ENCODE measurements at regions not wholly inside any gene's neighbourhood (a gene's known extent, or its start where the extent isn't known, plus 50 kb on each side); places are given as distances from the start of the nearest gene placed in this dataset.

- no peaks in the 10 kb centered on the region for H3K36me3 ChIP-seq (ENCODE audit: control insufficient read depth in 4 of 4, insufficient read depth in 3 of 4, low read depth in 1 of 4, low read length in 3 of 4)
- DNase-seq (ENCODE audit: low spot score), result no peak
- no peak overlapping the region for H3K9ac ChIP-seq (ENCODE audit: low read depth in 1 of 2, low read length in 2 of 2)
- no peak overlapping the region for H3K27ac ChIP-seq (ENCODE audit: low read depth in 1 of 2, low read length in 2 of 2)
- no peaks in the 10 kb centered on the region for H3K4me1 ChIP-seq (ENCODE audit: control insufficient read depth in 4 of 4, insufficient read depth in 4 of 4, low read length in 3 of 4)
- no peaks in the 10 kb centered on the region for H3K27me3 ChIP-seq (ENCODE audit: control insufficient read depth in 4 of 4, insufficient read depth in 4 of 4, low read length in 3 of 4)
- WGBS, result 79% methylated on average over 1 of the region's 1 CpG
- H3K4me3 ChIP-seq (ENCODE audit: low read depth in 1 of 3, low read length in 3 of 3), result no peak overlapping the region
- no peaks in the 10 kb centered on the region for H3K9me3 ChIP-seq (ENCODE audit: control insufficient read depth in 4 of 4, low read length in 3 of 4)
- TF ChIP-seq GABPA (IDR thresholded peaks at IDR 0.05 in 1 of 2, conservative IDR thresholded peaks at IDR 0.05 in 1 of 2) (no peak), FOXA1 (IDR thresholded peaks at IDR 0.05) (no peak), FOXA2 (IDR thresholded peaks at IDR 0.05) (no peak), YY1 (IDR thresholded peaks at IDR 0.05) (no peak)
- TF ChIP-seq, protein P1, sequence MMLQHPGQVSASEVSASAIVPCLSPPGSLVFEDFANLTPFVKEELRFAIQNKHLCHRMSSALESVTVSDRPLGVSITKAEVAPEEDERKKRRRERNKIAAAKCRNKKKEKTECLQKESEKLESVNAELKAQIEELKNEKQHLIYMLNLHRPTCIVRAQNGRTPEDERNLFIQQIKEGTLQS (IDR thresholded peaks at IDR 0.05), result no peak
Observed at GRCh38 chr6:93083337-93084230, 335.8 kb downstream of the EPHA7 start.

- no peaks in the 10 kb centered on the region for H3K4me1 ChIP-seq (ENCODE audit: control insufficient read depth in 4 of 4, insufficient read depth in 4 of 4, low read length in 3 of 4)
- 56% methylated on average over 3 of the region's 3 CpGs for WGBS
- TF ChIP-seq, protein P2, sequence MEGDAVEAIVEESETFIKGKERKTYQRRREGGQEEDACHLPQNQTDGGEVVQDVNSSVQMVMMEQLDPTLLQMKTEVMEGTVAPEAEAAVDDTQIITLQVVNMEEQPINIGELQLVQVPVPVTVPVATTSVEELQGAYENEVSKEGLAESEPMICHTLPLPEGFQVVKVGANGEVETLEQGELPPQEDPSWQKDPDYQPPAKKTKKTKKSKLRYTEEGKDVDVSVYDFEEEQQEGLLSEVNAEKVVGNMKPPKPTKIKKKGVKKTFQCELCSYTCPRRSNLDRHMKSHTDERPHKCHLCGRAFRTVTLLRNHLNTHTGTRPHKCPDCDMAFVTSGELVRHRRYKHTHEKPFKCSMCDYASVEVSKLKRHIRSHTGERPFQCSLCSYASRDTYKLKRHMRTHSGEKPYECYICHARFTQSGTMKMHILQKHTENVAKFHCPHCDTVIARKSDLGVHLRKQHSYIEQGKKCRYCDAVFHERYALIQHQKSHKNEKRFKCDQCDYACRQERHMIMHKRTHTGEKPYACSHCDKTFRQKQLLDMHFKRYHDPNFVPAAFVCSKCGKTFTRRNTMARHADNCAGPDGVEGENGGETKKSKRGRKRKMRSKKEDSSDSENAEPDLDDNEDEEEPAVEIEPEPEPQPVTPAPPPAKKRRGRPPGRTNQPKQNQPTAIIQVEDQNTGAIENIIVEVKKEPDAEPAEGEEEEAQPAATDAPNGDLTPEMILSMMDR (IDR thresholded peaks at IDR 0.05; ENCODE audit: low read depth, low read length, missing input control), result no peak
- TF ChIP-seq JUND (IDR thresholded peaks at IDR 0.05), result no peak
- no peak for TF ChIP-seq REST (IDR thresholded peaks at IDR 0.05)
- no peak for TF ChIP-seq EGR1 (IDR thresholded peaks at IDR 0.05; ENCODE audit: low read depth in 2 of 2)
Observed at GRCh38 chr6:93081901-93082300, 337.5 kb downstream of the EPHA7 start.

GRCh38 chr6:93079061-93079460 is 340.3 kb downstream of the EPHA7 start:
- H3K4me1 ChIP-seq (ENCODE audit: control insufficient read depth in 4 of 4, insufficient read depth in 4 of 4, low read length in 3 of 4), result no peaks in the 10 kb centered on the region
- TF ChIP-seq GABPA (IDR thresholded peaks at IDR 0.05 in 1 of 2, conservative IDR thresholded peaks at IDR 0.05 in 1 of 2) (no peak), RAD21 (IDR thresholded peaks at IDR 0.05) (no peak), HNF4A (conservative IDR thresholded peaks at IDR 0.05) (no peak), YY1 (IDR thresholded peaks at IDR 0.05) (no peak)
- no peaks in the 10 kb centered on the region for H3K9me3 ChIP-seq (ENCODE audit: control insufficient read depth in 4 of 4, low read length in 3 of 4)
- H3K27ac ChIP-seq (ENCODE audit: low read depth in 1 of 2, low read length in 2 of 2), result no peak overlapping the region
- WGBS, result 60% methylated on average over 1 of the region's 1 CpG
- no peaks in the 10 kb centered on the region for H3K27me3 ChIP-seq (ENCODE audit: control insufficient read depth in 4 of 4, insufficient read depth in 4 of 4, low read length in 3 of 4)
- H3K4me3 ChIP-seq (ENCODE audit: low read depth in 1 of 3, low read length in 3 of 3), result no peak overlapping the region
- DNase-seq (ENCODE audit: low spot score), result no peak
- no peak overlapping the region for H3K9ac ChIP-seq (ENCODE audit: low read depth in 1 of 2, low read length in 2 of 2)
- no peaks in the 10 kb centered on the region for H3K36me3 ChIP-seq (ENCODE audit: control insufficient read depth in 4 of 4, insufficient read depth in 3 of 4, low read depth in 1 of 4, low read length in 3 of 4)

More at GRCh38 chr6:93081901-93082300, 337.5 kb downstream of the EPHA7 start:
- Histone ChIP-seq H3K4me3 (ENCODE audit: low read depth in 1 of 3, low read length in 3 of 3) (no peak overlapping the region), H3K36me3 (ENCODE audit: control insufficient read depth in 4 of 4, insufficient read depth in 3 of 4, low read depth in 1 of 4, low read length in 3 of 4) (no peaks in the 10 kb centered on the region), H3K9me3 (ENCODE audit: control insufficient read depth in 4 of 4, low read length in 3 of 4) (no peaks in the 10 kb centered on the region), H3K27me3 (ENCODE audit: control insufficient read depth in 4 of 4, insufficient read depth in 4 of 4, low read length in 3 of 4) (no peaks in the 10 kb centered on the region), H3K9ac (ENCODE audit: low read depth in 1 of 2, low read length in 2 of 2) (no peak overlapping the region), H3K27ac (ENCODE audit: low read depth in 1 of 2, low read length in 2 of 2) (no peak overlapping the region)
- DNase-seq (ENCODE audit: low spot score), result no peak

Data from liver (tissue), 8 donors.